CD4-positive, alpha-beta T cell (primary cell): ENCODE measurements at regions not wholly inside any gene's neighbourhood (a gene's known extent, or its start where the extent isn't known, plus 50 kb on each side); places are given as distances from the start of the nearest gene placed in this dataset.

Experiments
- ATAC-seq: fragments of 200-7000 bp; cut with Tn5 transposase; one replicate; pipeline ENCODE4 v1.10.0; 2022; ENCODE audit warnings: mild to moderate bottlenecking; ENCODE audit not compliant: poor library complexity
- CTCF ChIA-PET: fragments of 350-600 bp; sonication (Branson Sonifier 250); formaldehyde crosslinking; loops from one replicate; lab custom pipeline; 2021; ENCODE audit warnings: antibody characterized with exemption, inconsistent platforms; lab: Charles Lee
- POLR2A ChIA-PET: fragments of 350-600 bp; sonication (Branson Sonifier 250); formaldehyde crosslinking; loops from one replicate; lab custom pipeline; 2021; ENCODE audit warnings: antibody characterized with exemption, inconsistent platforms; lab: Charles Lee
- DNase-seq, 14 experiments: peaks; one replicate each; pipeline ENCODE4 v3.0.0-alpha.2; 2013 to 2020; ENCODE audit warnings: mixed read lengths in 2 of 14
- H3K27ac ChIP-seq, 2 donors: one replicate each; pipeline versions ENCODE4 v1.5.1 to v1.7.0; 2013; ENCODE audit warnings: low read length in 2 of 2, low read depth in 1 of 2, mild to moderate bottlenecking in 1 of 2
- H3K27me3 ChIP-seq, 2 experiments: 1 replicate in 1 of 2; 2 replicates in 1 of 2; pipeline versions ENCODE4 v1.6.1 to v1.7.0; 2013; ENCODE audit warnings: low read length in 2 of 2, control low read depth in 1 of 2, mild to moderate bottlenecking in 1 of 2, moderate library complexity in 1 of 2; ENCODE audit not compliant: insufficient read depth in 2 of 2, control insufficient read depth in 1 of 2
- H3K36me3 ChIP-seq: one replicate; pipeline ENCODE4 v1.6.1; 2013; ENCODE audit warnings: low read length, control low read depth; ENCODE audit not compliant: insufficient read depth
- H3K4me1 ChIP-seq: one replicate; pipeline ENCODE4 v1.6.1; 2013; ENCODE audit warnings: low read length, control low read depth; ENCODE audit not compliant: insufficient read depth
- H3K4me3 ChIP-seq: one replicate; pipeline ENCODE4 v1.5.1; 2013; ENCODE audit warnings: mild to moderate bottlenecking, low read length, moderate library complexity
- H3K9me3 ChIP-seq, 2 experiments: 1 replicate in 1 of 2; 2 replicates in 1 of 2; pipeline versions ENCODE4 v1.6.1 to v1.7.0; 2013; ENCODE audit warnings: low read length in 2 of 2, mild to moderate bottlenecking in 2 of 2, control low read depth in 1 of 2, moderate library complexity in 1 of 2; ENCODE audit not compliant: control insufficient read depth in 1 of 2, insufficient read depth in 1 of 2
- H3K27ac Mint-ChIP-seq: one replicate; pipeline ENCODE4 v1.8.0; 2020; ENCODE audit warnings: mixed read lengths
- H3K27me3 Mint-ChIP-seq: one replicate; pipeline ENCODE4 v1.8.0; 2021; ENCODE audit warnings: mixed read lengths
- H3K36me3 Mint-ChIP-seq: one replicate; pipeline ENCODE4 v1.8.0; 2021; ENCODE audit warnings: low read depth, mixed read lengths
- H3K4me1 Mint-ChIP-seq: one replicate; pipeline ENCODE4 v1.8.0; 2021; ENCODE audit warnings: low read depth, mixed read lengths
- H3K4me3 Mint-ChIP-seq: one replicate; pipeline ENCODE4 v1.8.0; 2020; ENCODE audit warnings: mild to moderate bottlenecking, mixed read lengths
- H3K9me3 Mint-ChIP-seq: one replicate; pipeline ENCODE4 v1.8.0; 2020; ENCODE audit warnings: mixed read lengths
- CTCF ChIP-seq: fragments of 200-600 bp; IDR thresholded peaks from one replicate; pipeline ENCODE4 v1.8.0; 2022; ENCODE audit warnings: antibody characterized with exemption, mild to moderate bottlenecking
- intact Hi-C, 2 experiments: fragments of 100-400 bp; cut with DNase I in 1 of 2; cut with micrococcal nuclease in 1 of 2; formaldehyde crosslinking; loops; one replicate each; pipeline versions ENCODE4 v1.15.1 to v1.9.0; 2023 to 2025; cut with DNase I, micrococcal nuclease

- H3K4me3 Mint-ChIP-seq = no peak overlapping the region
- no peaks in the 10 kb centered on the region for H3K9me3 ChIP-seq
- no peaks in the 10 kb centered on the region for H3K27me3 ChIP-seq
- ATAC-seq (no peak), DNase-seq (no peak)
- no peak overlapping the region for H3K4me3 ChIP-seq
- H3K4me1 Mint-ChIP-seq = no peaks in the 10 kb centered on the region
- H3K27me3 Mint-ChIP-seq = peaks cover 44% of the 10 kb centered on the region
- H3K36me3 ChIP-seq = no peaks in the 10 kb centered on the region
- no peak overlapping the region for H3K27ac ChIP-seq
- no peak overlapping the region for H3K27ac Mint-ChIP-seq
- H3K4me1 ChIP-seq = no peaks in the 10 kb centered on the region
- no peaks in the 10 kb centered on the region for H3K9me3 Mint-ChIP-seq
- TF ChIP-seq CTCF = no peak
- POLR2A ChIA-PET = no interaction called here
- CTCF ChIA-PET = no interaction called here
- intact Hi-C loops = no loop called here
- H3K36me3 Mint-ChIP-seq = no peaks in the 10 kb centered on the region
Measured at GRCh38 chr11:45430361-45430760, 144.2 kb upstream of the SYT13 start.

- no peak overlapping the region for H3K27ac Mint-ChIP-seq
- no peak overlapping the region for H3K4me3 Mint-ChIP-seq
- POLR2A ChIA-PET = no interaction called here
- ATAC-seq = no peak
- H3K9me3 Mint-ChIP-seq = no peaks in the 10 kb centered on the region
- H3K36me3 Mint-ChIP-seq = no peaks in the 10 kb centered on the region
- CTCF ChIA-PET = no interaction called here
- TF ChIP-seq CTCF = no peak
- H3K9me3 ChIP-seq = no peaks in the 10 kb centered on the region
- H3K36me3 ChIP-seq = no peaks in the 10 kb centered on the region
- no peak overlapping the region for H3K27ac ChIP-seq
- intact Hi-C loops = no loop called here
- H3K4me1 Mint-ChIP-seq = no peaks in the 10 kb centered on the region
- no peak overlapping the region for H3K4me3 ChIP-seq
- DNase-seq = no peak
- H3K27me3 ChIP-seq = no peaks in the 10 kb centered on the region
- peaks cover 44% of the 10 kb centered on the region for H3K27me3 Mint-ChIP-seq
- no peaks in the 10 kb centered on the region for H3K4me1 ChIP-seq
Measured at GRCh38 chr11:45429719-45430118, 143.6 kb upstream of the SYT13 start.

- no peak overlapping the region for H3K4me3 ChIP-seq
- Mint-ChIP-seq H3K4me1 (no peaks in the 10 kb centered on the region), H3K36me3 (no peaks in the 10 kb centered on the region), H3K27me3 (peaks cover 41% of the 10 kb centered on the region), H3K9me3 (no peaks in the 10 kb centered on the region), H3K27ac (no peak overlapping the region), H3K4me3 (no peak overlapping the region)
- ChIA-PET CTCF (no interaction called here), POLR2A (no interaction called here)
- H3K9me3 ChIP-seq = no peaks in the 10 kb centered on the region
- H3K27ac ChIP-seq = no peak overlapping the region
- ATAC-seq = no peak
- intact Hi-C loops = no loop called here
- no peak for TF ChIP-seq CTCF
- H3K27me3 ChIP-seq = no peaks in the 10 kb centered on the region
- no peak for DNase-seq
- no peaks in the 10 kb centered on the region for H3K36me3 ChIP-seq
- no peaks in the 10 kb centered on the region for H3K4me1 ChIP-seq
Measured at GRCh38 chr11:45428541-45429230, 142.5 kb upstream of the SYT13 start.
